ENCODE measurements at regions not wholly inside any gene's neighbourhood (a gene's known extent, or its start where the extent isn't known, plus 50 kb on each side); places are given as distances from the start of the nearest gene placed in this dataset.
"Not testable (repeated sequence)": the region's sequence is repeated elsewhere in the genome, so short reads cannot be mapped to it uniquely, and the experiment has no call there.

DNA sequence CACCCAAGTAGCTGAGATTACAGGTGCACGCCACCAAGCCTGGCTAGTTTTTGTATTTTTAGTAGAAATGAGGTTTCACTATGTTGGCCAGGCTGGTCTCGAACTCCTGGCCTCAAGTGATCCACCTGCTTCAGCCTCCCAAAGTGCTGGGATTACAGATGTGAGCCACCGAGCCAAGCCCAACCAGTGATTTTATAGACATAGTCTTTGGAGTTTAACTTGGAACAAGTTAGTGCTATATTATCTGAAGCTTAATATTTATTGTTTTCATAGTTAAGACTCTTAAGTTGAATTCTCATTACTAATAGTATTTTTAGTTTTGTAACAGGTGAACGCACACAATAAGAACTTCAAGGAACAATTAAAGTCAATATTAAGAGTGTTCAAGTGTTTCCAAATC is 122.1 kb downstream of the SPAG6 start:
- not testable (repeated sequence) for H3K27ac Mint-ChIP-seq; H3K4me1 Mint-ChIP-seq; H3K4me2 ChIP-seq; H3K9me3 Mint-ChIP-seq; H3K27ac ChIP-seq (ENCODE audit: low read depth); H3K4me3 Mint-ChIP-seq; H3K27me3 Mint-ChIP-seq (ENCODE audit: insufficient read depth, low read depth, poor library complexity); H3K79me2 ChIP-seq (replicated peaks; ENCODE audit: insufficient read depth); H3K9me2 ChIP-seq (ENCODE audit: insufficient read depth); DNase-seq (ENCODE audit: low spot score); H3K4me3 ChIP-seq; H2AFZ ChIP-seq; ATAC-seq; H3K36me3 ChIP-seq (ENCODE audit: insufficient read depth); H3K4me1 ChIP-seq (ENCODE audit: insufficient read depth); H3K36me3 Mint-ChIP-seq (ENCODE audit: low read depth); H3F3A ChIP-seq (replicated peaks; ENCODE audit: low read depth); H4K20me1 ChIP-seq (replicated peaks; ENCODE audit: insufficient read depth)
- H3K27me3 ChIP-seq (ENCODE audit: insufficient read depth) = peaks cover 27% of the 10 kb centered on the region

DNA sequence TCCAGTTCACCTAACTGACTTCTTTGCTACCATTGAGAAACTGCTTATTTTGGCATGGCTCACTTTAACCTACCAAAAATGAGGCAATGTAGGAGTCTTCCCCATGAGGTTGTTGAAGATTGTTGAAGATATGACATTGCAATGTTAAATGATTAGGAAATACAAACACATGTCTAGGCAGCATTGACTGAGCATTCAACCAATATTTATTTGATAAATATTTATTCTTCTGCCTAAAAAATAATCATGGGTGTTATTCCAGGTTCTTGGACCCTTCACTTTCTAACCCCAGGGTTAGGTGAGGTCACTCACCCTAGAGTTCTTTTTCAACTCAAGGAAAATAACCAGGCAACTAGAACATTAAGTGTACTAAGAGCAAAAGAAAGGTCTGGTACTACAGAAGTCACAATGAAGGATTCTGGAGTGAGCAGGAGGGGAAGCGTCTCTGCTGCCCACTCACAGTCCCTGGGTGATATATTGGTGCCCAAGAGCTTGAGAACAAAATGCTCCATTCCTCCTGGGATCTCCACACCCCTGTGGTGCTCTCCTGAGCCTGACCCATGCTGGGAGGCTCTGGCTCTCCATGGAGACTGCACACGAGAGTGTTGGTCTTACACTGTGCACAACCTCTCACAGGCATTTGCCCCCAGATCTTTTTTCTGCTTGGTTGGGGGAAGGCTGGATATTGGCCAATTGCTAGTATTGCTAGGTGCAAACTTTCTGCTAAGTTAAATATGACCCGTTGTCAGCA is 123.4 kb downstream of the SPAG6 start:
- Histone ChIP-seq H2AFZ (no peak overlapping the region), H3K4me2 (no peak overlapping the region), H3F3A (replicated peaks; ENCODE audit: low read depth) (no peaks in the 10 kb centered on the region), H3K4me1 (ENCODE audit: insufficient read depth) (peaks cover 5% of the 10 kb centered on the region; the same call in 1 of the 2 replicates), H4K20me1 (replicated peaks; ENCODE audit: insufficient read depth) (no peaks in the 10 kb centered on the region), H3K4me3 (no peak overlapping the region), H3K27ac (ENCODE audit: low read depth) (no peak overlapping the region), H3K79me2 (replicated peaks; ENCODE audit: insufficient read depth) (no peaks in the 10 kb centered on the region), H3K9me2 (ENCODE audit: insufficient read depth) (no peaks in the 10 kb centered on the region), H3K27me3 (ENCODE audit: insufficient read depth) (peaks cover 41% of the 10 kb centered on the region), H3K36me3 (ENCODE audit: insufficient read depth) (no peaks in the 10 kb centered on the region)
- no peaks in the 10 kb centered on the region for H3K9me3 Mint-ChIP-seq
- no peak for ATAC-seq
- H3K27ac Mint-ChIP-seq = no peak overlapping the region
- DNase-seq (ENCODE audit: low spot score) = no peak
- peaks cover 17% of the 10 kb centered on the region for H3K27me3 Mint-ChIP-seq (ENCODE audit: insufficient read depth, low read depth, poor library complexity)
- no peaks in the 10 kb centered on the region for H3K36me3 Mint-ChIP-seq (ENCODE audit: low read depth)
- peaks cover 7% of the 10 kb centered on the region for H3K4me1 Mint-ChIP-seq
- no peak overlapping the region for H3K4me3 Mint-ChIP-seq
- TF ChIP-seq CREB1 (CRISPR knock-in tag; IDR thresholded peaks at IDR 0.05; ENCODE audit: low read depth) (no peak), ZNF331 (CRISPR knock-in tag; IDR thresholded peaks at IDR 0.05; ENCODE audit: low read depth) (no peak), EZH2phosphoT487 (IDR thresholded peaks at IDR 0.05; ENCODE audit: unreplicated experiment) (no peak), JUNB (IDR thresholded peaks at IDR 0.05; ENCODE audit: unreplicated experiment) (no peak), ZNF114 (CRISPR knock-in tag; IDR thresholded peaks at IDR 0.05) (no peak), EZH2 (IDR thresholded peaks at IDR 0.05; ENCODE audit: low read depth, unreplicated experiment) (no peak), STAT1 (IDR thresholded peaks at IDR 0.05; ENCODE audit: unreplicated experiment) (no peak)
- TF ChIP-seq, protein P1, sequence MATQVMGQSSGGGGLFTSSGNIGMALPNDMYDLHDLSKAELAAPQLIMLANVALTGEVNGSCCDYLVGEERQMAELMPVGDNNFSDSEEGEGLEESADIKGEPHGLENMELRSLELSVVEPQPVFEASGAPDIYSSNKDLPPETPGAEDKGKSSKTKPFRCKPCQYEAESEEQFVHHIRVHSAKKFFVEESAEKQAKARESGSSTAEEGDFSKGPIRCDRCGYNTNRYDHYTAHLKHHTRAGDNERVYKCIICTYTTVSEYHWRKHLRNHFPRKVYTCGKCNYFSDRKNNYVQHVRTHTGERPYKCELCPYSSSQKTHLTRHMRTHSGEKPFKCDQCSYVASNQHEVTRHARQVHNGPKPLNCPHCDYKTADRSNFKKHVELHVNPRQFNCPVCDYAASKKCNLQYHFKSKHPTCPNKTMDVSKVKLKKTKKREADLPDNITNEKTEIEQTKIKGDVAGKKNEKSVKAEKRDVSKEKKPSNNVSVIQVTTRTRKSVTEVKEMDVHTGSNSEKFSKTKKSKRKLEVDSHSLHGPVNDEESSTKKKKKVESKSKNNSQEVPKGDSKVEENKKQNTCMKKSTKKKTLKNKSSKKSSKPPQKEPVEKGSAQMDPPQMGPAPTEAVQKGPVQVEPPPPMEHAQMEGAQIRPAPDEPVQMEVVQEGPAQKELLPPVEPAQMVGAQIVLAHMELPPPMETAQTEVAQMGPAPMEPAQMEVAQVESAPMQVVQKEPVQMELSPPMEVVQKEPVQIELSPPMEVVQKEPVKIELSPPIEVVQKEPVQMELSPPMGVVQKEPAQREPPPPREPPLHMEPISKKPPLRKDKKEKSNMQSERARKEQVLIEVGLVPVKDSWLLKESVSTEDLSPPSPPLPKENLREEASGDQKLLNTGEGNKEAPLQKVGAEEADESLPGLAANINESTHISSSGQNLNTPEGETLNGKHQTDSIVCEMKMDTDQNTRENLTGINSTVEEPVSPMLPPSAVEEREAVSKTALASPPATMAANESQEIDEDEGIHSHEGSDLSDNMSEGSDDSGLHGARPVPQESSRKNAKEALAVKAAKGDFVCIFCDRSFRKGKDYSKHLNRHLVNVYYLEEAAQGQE (IDR thresholded peaks at IDR 0.05; ENCODE audit: unreplicated experiment) = no peak
- TF ChIP-seq, protein P2, sequence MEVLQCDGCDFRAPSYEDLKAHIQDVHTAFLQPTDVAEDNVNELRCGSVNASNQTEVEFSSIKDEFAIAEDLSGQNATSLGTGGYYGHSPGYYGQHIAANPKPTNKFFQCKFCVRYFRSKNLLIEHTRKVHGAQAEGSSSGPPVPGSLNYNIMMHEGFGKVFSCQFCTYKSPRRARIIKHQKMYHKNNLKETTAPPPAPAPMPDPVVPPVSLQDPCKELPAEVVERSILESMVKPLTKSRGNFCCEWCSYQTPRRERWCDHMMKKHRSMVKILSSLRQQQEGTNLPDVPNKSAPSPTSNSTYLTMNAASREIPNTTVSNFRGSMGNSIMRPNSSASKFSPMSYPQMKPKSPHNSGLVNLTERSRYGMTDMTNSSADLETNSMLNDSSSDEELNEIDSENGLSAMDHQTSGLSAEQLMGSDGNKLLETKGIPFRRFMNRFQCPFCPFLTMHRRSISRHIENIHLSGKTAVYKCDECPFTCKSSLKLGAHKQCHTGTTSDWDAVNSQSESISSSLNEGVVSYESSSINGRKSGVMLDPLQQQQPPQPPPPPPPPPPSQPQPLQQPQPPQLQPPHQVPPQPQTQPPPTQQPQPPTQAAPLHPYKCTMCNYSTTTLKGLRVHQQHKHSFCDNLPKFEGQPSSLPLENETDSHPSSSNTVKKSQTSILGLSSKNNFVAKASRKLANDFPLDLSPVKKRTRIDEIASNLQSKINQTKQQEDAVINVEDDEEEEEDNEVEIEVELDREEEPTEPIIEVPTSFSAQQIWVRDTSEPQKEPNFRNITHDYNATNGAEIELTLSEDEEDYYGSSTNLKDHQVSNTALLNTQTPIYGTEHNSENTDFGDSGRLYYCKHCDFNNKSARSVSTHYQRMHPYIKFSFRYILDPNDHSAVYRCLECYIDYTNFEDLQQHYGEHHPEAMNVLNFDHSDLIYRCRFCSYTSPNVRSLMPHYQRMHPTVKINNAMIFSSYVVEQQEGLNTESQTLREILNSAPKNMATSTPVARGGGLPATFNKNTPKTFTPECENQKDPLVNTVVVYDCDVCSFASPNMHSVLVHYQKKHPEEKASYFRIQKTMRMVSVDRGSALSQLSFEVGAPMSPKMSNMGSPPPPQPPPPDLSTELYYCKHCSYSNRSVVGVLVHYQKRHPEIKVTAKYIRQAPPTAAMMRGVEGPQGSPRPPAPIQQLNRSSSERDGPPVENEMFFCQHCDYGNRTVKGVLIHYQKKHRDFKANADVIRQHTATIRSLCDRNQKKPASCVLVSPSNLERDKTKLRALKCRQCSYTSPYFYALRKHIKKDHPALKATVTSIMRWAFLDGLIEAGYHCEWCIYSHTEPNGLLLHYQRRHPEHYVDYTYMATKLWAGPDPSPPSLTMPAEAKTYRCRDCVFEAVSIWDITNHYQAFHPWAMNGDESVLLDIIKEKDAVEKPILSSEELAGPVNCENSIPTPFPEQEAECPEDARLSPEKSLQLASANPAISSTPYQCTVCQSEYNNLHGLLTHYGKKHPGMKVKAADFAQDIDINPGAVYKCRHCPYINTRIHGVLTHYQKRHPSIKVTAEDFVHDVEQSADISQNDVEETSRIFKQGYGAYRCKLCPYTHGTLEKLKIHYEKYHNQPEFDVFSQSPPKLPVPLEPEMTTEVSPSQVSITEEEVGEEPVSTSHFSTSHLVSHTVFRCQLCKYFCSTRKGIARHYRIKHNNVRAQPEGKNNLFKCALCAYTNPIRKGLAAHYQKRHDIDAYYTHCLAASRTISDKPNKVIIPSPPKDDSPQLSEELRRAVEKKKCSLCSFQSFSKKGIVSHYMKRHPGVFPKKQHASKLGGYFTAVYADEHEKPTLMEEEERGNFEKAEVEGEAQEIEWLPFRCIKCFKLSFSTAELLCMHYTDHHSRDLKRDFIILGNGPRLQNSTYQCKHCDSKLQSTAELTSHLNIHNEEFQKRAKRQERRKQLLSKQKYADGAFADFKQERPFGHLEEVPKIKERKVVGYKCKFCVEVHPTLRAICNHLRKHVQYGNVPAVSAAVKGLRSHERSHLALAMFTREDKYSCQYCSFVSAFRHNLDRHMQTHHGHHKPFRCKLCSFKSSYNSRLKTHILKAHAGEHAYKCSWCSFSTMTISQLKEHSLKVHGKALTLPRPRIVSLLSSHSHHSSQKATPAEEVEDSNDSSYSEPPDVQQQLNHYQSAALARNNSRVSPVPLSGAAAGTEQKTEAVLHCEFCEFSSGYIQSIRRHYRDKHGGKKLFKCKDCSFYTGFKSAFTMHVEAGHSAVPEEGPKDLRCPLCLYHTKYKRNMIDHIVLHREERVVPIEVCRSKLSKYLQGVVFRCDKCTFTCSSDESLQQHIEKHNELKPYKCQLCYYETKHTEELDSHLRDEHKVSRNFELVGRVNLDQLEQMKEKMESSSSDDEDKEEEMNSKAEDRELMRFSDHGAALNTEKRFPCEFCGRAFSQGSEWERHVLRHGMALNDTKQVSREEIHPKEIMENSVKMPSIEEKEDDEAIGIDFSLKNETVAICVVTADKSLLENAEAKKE (CRISPR knock-in tag; IDR thresholded peaks at IDR 0.05) = no peak
- TF ChIP-seq, protein P3, sequence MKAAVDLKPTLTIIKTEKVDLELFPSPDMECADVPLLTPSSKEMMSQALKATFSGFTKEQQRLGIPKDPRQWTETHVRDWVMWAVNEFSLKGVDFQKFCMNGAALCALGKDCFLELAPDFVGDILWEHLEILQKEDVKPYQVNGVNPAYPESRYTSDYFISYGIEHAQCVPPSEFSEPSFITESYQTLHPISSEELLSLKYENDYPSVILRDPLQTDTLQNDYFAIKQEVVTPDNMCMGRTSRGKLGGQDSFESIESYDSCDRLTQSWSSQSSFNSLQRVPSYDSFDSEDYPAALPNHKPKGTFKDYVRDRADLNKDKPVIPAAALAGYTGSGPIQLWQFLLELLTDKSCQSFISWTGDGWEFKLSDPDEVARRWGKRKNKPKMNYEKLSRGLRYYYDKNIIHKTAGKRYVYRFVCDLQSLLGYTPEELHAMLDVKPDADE (IDR thresholded peaks at IDR 0.05) = no peak

Data from GM23338 (cell line).